ENCODE measurements at regions not wholly inside any gene's neighbourhood (a gene's known extent, or its start where the extent isn't known, plus 50 kb on each side); places are given as distances from the start of the nearest gene placed in this dataset.

DNA sequence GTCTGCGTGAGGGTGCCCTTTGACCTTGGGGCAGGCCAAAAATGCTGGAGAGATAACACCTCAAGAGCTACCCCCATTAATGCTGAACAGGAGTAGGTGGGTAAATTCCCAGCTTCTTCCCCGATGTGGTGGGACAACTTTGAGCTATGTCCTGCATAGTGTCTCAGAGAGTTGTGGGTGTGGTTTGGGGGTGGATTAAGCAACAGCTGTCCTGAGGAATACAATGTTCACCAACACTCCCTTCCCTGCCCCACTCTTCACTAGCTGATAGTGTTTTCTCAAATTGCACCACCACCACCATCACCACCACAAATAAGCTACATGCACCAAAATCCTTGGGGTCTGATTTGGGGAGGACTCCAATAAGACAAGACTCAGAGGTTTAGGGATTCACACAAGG lies 258.4 kb downstream of the HLX start:
- Histone ChIP-seq H3K9ac (ENCODE audit: control insufficient read depth, insufficient read depth, low read length) (no peak overlapping the region), H3K9me3 (replicated peaks; ENCODE audit: control insufficient read depth, insufficient read depth, low read length) (no peaks in the 10 kb centered on the region; the same call in 2 of the 3 replicates), H3K4me1 (ENCODE audit: control insufficient read depth, insufficient read depth, low read length) (no peaks in the 10 kb centered on the region), H3K4me2 (ENCODE audit: control insufficient read depth, insufficient read depth) (no peak overlapping the region), H3K4me3 (no peak overlapping the region), H3K79me2 (ENCODE audit: control insufficient read depth, insufficient read depth, low read length) (no peaks in the 10 kb centered on the region), H4K20me1 (ENCODE audit: control insufficient read depth, insufficient read depth) (no peaks in the 10 kb centered on the region), H2AFZ (ENCODE audit: control insufficient read depth, low read depth, low read length) (no peak overlapping the region), H3K27me3 (replicated peaks in 1 of 2; ENCODE audit: control insufficient read depth in 2 of 2, insufficient read depth in 2 of 2, low read length in 1 of 2) (no peaks in the 10 kb centered on the region), H3K27ac (ENCODE audit: control insufficient read depth, insufficient read depth) (no peak overlapping the region), H3K36me3 (ENCODE audit: control insufficient read depth in 2 of 2, insufficient read depth in 2 of 2, low read length in 1 of 2) (no peaks in the 10 kb centered on the region)
- ATAC-seq = no peak
- ChIA-PET SMC1A (ENCODE audit: uncharacterized antibody, unreplicated experiment) (interaction anchor here (0.9 kb wide), 1 partner anchor 42 kb away, joined by 4 read pairs; no protein-coding TSS in a partner anchor), RAD21 (ENCODE audit: unreplicated experiment) (interaction anchor here (1.3 kb wide), 1 partner anchor 102 kb away, joined by 3 read pairs; no protein-coding TSS in a partner anchor), POLR2A (no interaction called here), CTCF (interaction anchor here (0.7 to 0.8 kb wide), 2 partner anchors 10 to 132 kb away, joined by 3 read pairs; no protein-coding TSS in a partner anchor)
- in situ Hi-C loops (cut with MboI) = no loop called here
- FAIRE-seq = no peak
- WGBS (ENCODE audit: insufficient coverage, insufficient replicate concordance, low lambda C conversion rate, missing lambda C conversion rate) = 42% methylated on average over 2 of the region's 2 CpGs
- DNase-seq (ENCODE audit: low read depth, low spot score) = no peak
- intact Hi-C loops (cut with micrococcal nuclease; ENCODE audit: unreplicated experiment) = no loop called here
- no peak for TF ChIP-seq RBBP5 (conservative IDR thresholded peaks at IDR 0.05)
- no peak for TF ChIP-seq CBX5 (IDR thresholded peaks at IDR 0.05; ENCODE audit: low read depth)
- no peak for TF ChIP-seq GABPA (IDR thresholded peaks at IDR 0.05; ENCODE audit: low read depth)
- no peak for TF ChIP-seq ZNF24 (IDR thresholded peaks at IDR 0.05)
- TF ChIP-seq BRCA1 (IDR thresholded peaks at IDR 0.05; ENCODE audit: low read depth, low read length) = no peak
- TF ChIP-seq ZSCAN29 (IDR thresholded peaks at IDR 0.05) = no peak
- TF ChIP-seq IRF4 (IDR thresholded peaks at IDR 0.05; ENCODE audit: low read depth, low read length) = no peak
- TF ChIP-seq NFIC (IDR thresholded peaks at IDR 0.05; ENCODE audit: low read depth, low read length) = no peak
- no peak for TF ChIP-seq MEF2A (IDR thresholded peaks at IDR 0.05; ENCODE audit: insufficient read depth, low read depth, low read length)
- no peak for TF ChIP-seq JUND (IDR thresholded peaks at IDR 0.05; ENCODE audit: low read depth, low read length)
- no peak for TF ChIP-seq FOS (IDR thresholded peaks at IDR 0.05; ENCODE audit: borderline replicate concordance, extremely low read depth, insufficient read length)
- TF ChIP-seq KDM1A (IDR thresholded peaks at IDR 0.05; ENCODE audit: borderline replicate concordance) = no peak
- no peak for TF ChIP-seq ASH2L (IDR thresholded peaks at IDR 0.05; ENCODE audit: borderline replicate concordance, low read depth)
- TF ChIP-seq, protein P1, sequence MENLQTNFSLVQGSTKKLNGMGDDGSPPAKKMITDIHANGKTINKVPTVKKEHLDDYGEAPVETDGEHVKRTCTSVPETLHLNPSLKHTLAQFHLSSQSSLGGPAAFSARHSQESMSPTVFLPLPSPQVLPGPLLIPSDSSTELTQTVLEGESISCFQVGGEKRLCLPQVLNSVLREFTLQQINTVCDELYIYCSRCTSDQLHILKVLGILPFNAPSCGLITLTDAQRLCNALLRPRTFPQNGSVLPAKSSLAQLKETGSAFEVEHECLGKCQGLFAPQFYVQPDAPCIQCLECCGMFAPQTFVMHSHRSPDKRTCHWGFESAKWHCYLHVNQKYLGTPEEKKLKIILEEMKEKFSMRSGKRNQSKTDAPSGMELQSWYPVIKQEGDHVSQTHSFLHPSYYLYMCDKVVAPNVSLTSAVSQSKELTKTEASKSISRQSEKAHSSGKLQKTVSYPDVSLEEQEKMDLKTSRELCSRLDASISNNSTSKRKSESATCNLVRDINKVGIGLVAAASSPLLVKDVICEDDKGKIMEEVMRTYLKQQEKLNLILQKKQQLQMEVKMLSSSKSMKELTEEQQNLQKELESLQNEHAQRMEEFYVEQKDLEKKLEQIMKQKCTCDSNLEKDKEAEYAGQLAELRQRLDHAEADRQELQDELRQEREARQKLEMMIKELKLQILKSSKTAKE (IDR thresholded peaks at IDR 0.05; ENCODE audit: low read depth, poor library complexity, severe bottlenecking) = no peak
- no peak for TF ChIP-seq ZZZ3 (IDR thresholded peaks at IDR 0.05; ENCODE audit: control insufficient read depth, insufficient read length, low read depth)
- TF ChIP-seq, protein P2, sequence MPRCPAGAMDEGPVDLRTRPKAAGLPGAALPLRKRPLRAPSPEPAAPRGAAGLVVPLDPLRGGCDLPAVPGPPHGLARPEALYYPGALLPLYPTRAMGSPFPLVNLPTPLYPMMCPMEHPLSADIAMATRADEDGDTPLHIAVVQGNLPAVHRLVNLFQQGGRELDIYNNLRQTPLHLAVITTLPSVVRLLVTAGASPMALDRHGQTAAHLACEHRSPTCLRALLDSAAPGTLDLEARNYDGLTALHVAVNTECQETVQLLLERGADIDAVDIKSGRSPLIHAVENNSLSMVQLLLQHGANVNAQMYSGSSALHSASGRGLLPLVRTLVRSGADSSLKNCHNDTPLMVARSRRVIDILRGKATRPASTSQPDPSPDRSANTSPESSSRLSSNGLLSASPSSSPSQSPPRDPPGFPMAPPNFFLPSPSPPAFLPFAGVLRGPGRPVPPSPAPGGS (IDR thresholded peaks at IDR 0.05; ENCODE audit: borderline replicate concordance, insufficient read depth, low read depth, low read length, poor library complexity, severe bottlenecking) = no peak
- no TSS peak for BruUV-seq (replicated peaks)
